GM18870 (cell line): ENCODE measurements at regions not wholly inside any gene's neighbourhood (a gene's known extent, or its start where the extent isn't known, plus 50 kb on each side); places are given as distances from the start of the nearest gene placed in this dataset.

Experiments used
- ATAC-seq: cut with Tn5 transposase; IDR thresholded peaks from one replicate; pipeline ENCODE4 v1.9.1; 2021; ENCODE audit warnings: moderate library complexity; ENCODE audit not compliant: unreplicated experiment

GRCh38 chr4:57916479-57916878 lies 806.3 kb upstream of the IGFBP7 start:
- no peak for ATAC-seq

- ATAC-seq, result no peak
Measured at GRCh38 chr4:57911203-57911602, 801.0 kb upstream of the IGFBP7 start.

GRCh38 chr4:57910151-57910550 lies 800.0 kb upstream of the IGFBP7 start:
- ATAC-seq, result no peak

- ATAC-seq, result no peak
Measured at GRCh38 chr4:57905965-57906364, 795.8 kb upstream of the IGFBP7 start.

GRCh38 chr4:57877047-57877458 lies 766.9 kb upstream of the IGFBP7 start:
- ATAC-seq, result no peak

- no peak for ATAC-seq
Measured at GRCh38 chr4:57875829-57876392, 765.7 kb upstream of the IGFBP7 start.

GRCh38 chr4:57866468-57867171 lies 756.4 kb upstream of the IGFBP7 start:
- ATAC-seq, result peak; percentile 37

GRCh38 chr4:57865264-57865663 lies 755.1 kb upstream of the IGFBP7 start:
- peak; percentile 96 for ATAC-seq

GRCh38 chr4:57854748-57855147 lies 744.6 kb upstream of the IGFBP7 start:
- ATAC-seq, result peak; percentile 96

- no peak for ATAC-seq
Measured at GRCh38 chr4:57850141-57850540, 740.0 kb upstream of the IGFBP7 start.

- no peak for ATAC-seq
Measured at GRCh38 chr4:57832083-57832482, 721.9 kb upstream of the IGFBP7 start.

GRCh38 chr4:57789666-57790065 lies 679.5 kb upstream of the IGFBP7 start:
- ATAC-seq, result no peak

- ATAC-seq, result no peak
Measured at GRCh38 chr4:57777876-57778275, 667.7 kb upstream of the IGFBP7 start.

- no peak for ATAC-seq
Measured at GRCh38 chr4:57774681-57775080, 664.5 kb upstream of the IGFBP7 start.

GRCh38 chr4:57774171-57774570 lies 664.0 kb upstream of the IGFBP7 start:
- ATAC-seq, result no peak

- ATAC-seq, result no peak
Measured at GRCh38 chr4:57766341-57766740, 656.2 kb upstream of the IGFBP7 start.

GRCh38 chr4:57764856-57765255 lies 654.7 kb upstream of the IGFBP7 start:
- no peak for ATAC-seq

- no peak for ATAC-seq
Measured at GRCh38 chr4:57763070-57763469, 652.9 kb upstream of the IGFBP7 start.

- ATAC-seq, result no peak
Measured at GRCh38 chr4:57740625-57741190, 630.5 kb upstream of the IGFBP7 start.

GRCh38 chr4:57736781-57737180 lies 626.6 kb upstream of the IGFBP7 start:
- no peak for ATAC-seq

GRCh38 chr4:57734104-57734670 lies 624.0 kb upstream of the IGFBP7 start:
- ATAC-seq, result no peak
